ENCODE measurements at regions not wholly inside any gene's neighbourhood (a gene's known extent, or its start where the extent isn't known, plus 50 kb on each side); places are given as distances from the start of the nearest gene placed in this dataset.

DNA sequence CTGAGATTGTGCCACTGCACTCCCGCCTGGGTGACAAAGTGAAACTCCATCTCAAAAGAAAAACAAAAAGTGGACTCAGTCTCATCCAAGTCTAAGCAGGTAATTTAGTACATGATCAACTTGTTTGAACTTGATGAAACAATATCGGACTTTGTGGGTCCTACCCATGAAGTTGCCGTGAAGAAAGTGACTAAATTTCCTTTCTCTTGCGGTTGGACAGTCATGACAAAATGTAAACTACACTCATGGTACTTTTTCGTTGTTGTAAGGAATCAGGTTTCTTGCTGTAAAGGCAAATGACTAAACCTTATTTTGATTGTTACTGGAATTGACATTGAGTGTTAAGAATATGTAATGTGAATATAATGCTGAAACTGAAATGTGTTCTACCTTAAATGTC is 164.5 kb upstream of the PLET1 start:
- Histone ChIP-seq H3K36me3 (ENCODE audit: insufficient read depth) (no peaks in the 10 kb centered on the region), H4K20me1 (ENCODE audit: insufficient read depth) (no peaks in the 10 kb centered on the region), H3K4me1 (ENCODE audit: low read depth, poor library complexity, severe bottlenecking) (no peaks in the 10 kb centered on the region), H3K4me2 (no peak overlapping the region), H3K27ac (no peak overlapping the region), H3K9ac (no peak overlapping the region), H2AFZ (ENCODE audit: low read depth) (no peak overlapping the region), H3K79me2 (ENCODE audit: insufficient read depth, low read depth) (no peaks in the 10 kb centered on the region), H3K4me3 (IDR thresholded peaks at IDR 0.05; ENCODE audit: insufficient read depth, low read depth, low read length) (no peak overlapping the region), H3K27me3 (ENCODE audit: insufficient read depth, low read depth) (no peaks in the 10 kb centered on the region)
- TF ChIP-seq, protein P1, sequence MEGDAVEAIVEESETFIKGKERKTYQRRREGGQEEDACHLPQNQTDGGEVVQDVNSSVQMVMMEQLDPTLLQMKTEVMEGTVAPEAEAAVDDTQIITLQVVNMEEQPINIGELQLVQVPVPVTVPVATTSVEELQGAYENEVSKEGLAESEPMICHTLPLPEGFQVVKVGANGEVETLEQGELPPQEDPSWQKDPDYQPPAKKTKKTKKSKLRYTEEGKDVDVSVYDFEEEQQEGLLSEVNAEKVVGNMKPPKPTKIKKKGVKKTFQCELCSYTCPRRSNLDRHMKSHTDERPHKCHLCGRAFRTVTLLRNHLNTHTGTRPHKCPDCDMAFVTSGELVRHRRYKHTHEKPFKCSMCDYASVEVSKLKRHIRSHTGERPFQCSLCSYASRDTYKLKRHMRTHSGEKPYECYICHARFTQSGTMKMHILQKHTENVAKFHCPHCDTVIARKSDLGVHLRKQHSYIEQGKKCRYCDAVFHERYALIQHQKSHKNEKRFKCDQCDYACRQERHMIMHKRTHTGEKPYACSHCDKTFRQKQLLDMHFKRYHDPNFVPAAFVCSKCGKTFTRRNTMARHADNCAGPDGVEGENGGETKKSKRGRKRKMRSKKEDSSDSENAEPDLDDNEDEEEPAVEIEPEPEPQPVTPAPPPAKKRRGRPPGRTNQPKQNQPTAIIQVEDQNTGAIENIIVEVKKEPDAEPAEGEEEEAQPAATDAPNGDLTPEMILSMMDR (conservative IDR thresholded peaks at IDR 0.05; ENCODE audit: low read depth, low read length), result no peak

DNA sequence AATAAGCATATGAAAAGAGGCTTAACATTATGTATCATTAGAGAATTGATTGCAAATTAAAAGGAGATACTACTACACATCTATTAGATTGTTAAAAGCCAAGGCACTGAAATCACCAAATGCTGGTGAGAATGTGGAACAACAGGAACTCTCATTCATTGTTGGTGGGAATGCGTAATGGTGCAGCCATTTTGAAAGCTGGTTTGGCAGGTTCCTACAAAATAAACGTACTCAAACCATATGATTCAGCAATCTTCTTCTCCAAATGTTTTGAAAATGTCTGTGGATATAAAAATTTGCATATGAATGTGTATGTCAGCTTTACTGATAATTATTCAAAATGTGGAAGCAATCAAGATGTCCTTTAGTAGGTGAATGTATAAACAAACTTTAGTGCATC is 176.4 kb upstream of the PLET1 start:
- no peaks in the 10 kb centered on the region for H3K27me3 ChIP-seq (ENCODE audit: insufficient read depth, low read depth)
- H3K4me2 ChIP-seq, result no peak overlapping the region
- H3K79me2 ChIP-seq (ENCODE audit: insufficient read depth, low read depth), result no peaks in the 10 kb centered on the region
- TF ChIP-seq, protein P1 (conservative IDR thresholded peaks at IDR 0.05; ENCODE audit: low read depth, low read length), result no peak
- H3K36me3 ChIP-seq (ENCODE audit: insufficient read depth), result no peaks in the 10 kb centered on the region
- no peak overlapping the region for H3K9ac ChIP-seq
- H2AFZ ChIP-seq (ENCODE audit: low read depth), result no peak overlapping the region
- no peak overlapping the region for H3K27ac ChIP-seq
- H3K4me1 ChIP-seq (ENCODE audit: low read depth, poor library complexity, severe bottlenecking), result no peaks in the 10 kb centered on the region
- no peak overlapping the region for H3K4me3 ChIP-seq (IDR thresholded peaks at IDR 0.05; ENCODE audit: insufficient read depth, low read depth, low read length)
- H4K20me1 ChIP-seq (ENCODE audit: insufficient read depth), result no peaks in the 10 kb centered on the region

GRCh38 chr11:112439614-112440013 is 179.0 kb upstream of the PLET1 start:
- H3K79me2 ChIP-seq (ENCODE audit: insufficient read depth, low read depth), result no peaks in the 10 kb centered on the region
- no peaks in the 10 kb centered on the region for H3K36me3 ChIP-seq (ENCODE audit: insufficient read depth)
- H3K27me3 ChIP-seq (ENCODE audit: insufficient read depth, low read depth), result no peaks in the 10 kb centered on the region
- no peak overlapping the region for H3K4me3 ChIP-seq (IDR thresholded peaks at IDR 0.05; ENCODE audit: insufficient read depth, low read depth, low read length)
- H3K27ac ChIP-seq, result no peak overlapping the region
- H2AFZ ChIP-seq (ENCODE audit: low read depth), result no peak overlapping the region
- H3K9ac ChIP-seq, result no peak overlapping the region
- no peaks in the 10 kb centered on the region for H4K20me1 ChIP-seq (ENCODE audit: insufficient read depth)
- H3K4me1 ChIP-seq (ENCODE audit: low read depth, poor library complexity, severe bottlenecking), result no peaks in the 10 kb centered on the region
- TF ChIP-seq, protein P1 (conservative IDR thresholded peaks at IDR 0.05; ENCODE audit: low read depth, low read length), result no peak
- H3K4me2 ChIP-seq, result no peak overlapping the region

- Histone ChIP-seq H3K27ac (no peak overlapping the region), H3K4me1 (ENCODE audit: low read depth, poor library complexity, severe bottlenecking) (no peaks in the 10 kb centered on the region), H3K4me3 (IDR thresholded peaks at IDR 0.05; ENCODE audit: insufficient read depth, low read depth, low read length) (no peak overlapping the region), H3K9ac (no peak overlapping the region), H2AFZ (ENCODE audit: low read depth) (no peak overlapping the region), H3K79me2 (ENCODE audit: insufficient read depth, low read depth) (no peaks in the 10 kb centered on the region), H3K4me2 (no peak overlapping the region), H4K20me1 (ENCODE audit: insufficient read depth) (no peaks in the 10 kb centered on the region), H3K36me3 (ENCODE audit: insufficient read depth) (no peaks in the 10 kb centered on the region), H3K27me3 (ENCODE audit: insufficient read depth, low read depth) (no peaks in the 10 kb centered on the region)
- TF ChIP-seq, protein P1 (conservative IDR thresholded peaks at IDR 0.05; ENCODE audit: low read depth, low read length), result no peak
Measured at GRCh38 chr11:112440518-112440917, 179.9 kb upstream of the PLET1 start.
